GM21723 (cell line): ENCODE measurements at regions not wholly inside any gene's neighbourhood (a gene's known extent, or its start where the extent isn't known, plus 50 kb on each side); places are given as distances from the start of the nearest gene placed in this dataset.
A peak's percentile ranks its signal among the peaks of the same experiment; 100 is the strongest.

ENCODE experiments used
- ATAC-seq: cut with Tn5 transposase; IDR thresholded peaks from one replicate; pipeline ENCODE4 v1.9.1; 2021; ENCODE audit warnings: mild to moderate bottlenecking, moderate library complexity; ENCODE audit not compliant: unreplicated experiment

DNA sequence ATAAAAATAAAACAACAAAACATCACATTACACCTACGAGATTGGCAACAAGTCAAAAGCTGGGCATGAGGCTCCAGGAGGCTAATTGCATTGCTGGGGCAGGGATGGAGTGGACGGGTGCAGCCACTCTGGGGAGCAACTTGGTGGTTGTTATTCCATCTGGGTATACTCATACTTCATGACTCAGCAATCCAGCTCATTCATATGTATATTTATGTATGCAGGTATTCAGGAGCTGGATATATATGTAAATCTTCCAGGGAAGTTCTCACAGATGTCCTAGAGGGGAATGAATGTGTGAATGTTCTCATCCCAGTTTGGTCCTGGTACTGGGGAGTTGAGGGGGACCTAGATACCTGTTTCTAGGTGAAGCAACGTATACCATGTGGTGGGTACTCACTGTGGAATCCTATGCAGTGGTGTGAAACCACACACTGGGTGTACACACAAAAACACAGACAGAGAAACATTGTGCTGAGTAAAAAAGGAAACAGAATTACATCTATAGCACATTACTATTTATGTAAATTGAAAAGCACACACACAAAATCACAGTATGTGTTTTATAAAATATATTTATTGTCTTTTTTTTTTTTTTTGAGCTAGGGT lies 79.7 kb upstream of the RAB4A start:
- ATAC-seq = no peak

- no peak for ATAC-seq
Measured at GRCh38 chr1:229192031-229192430, 78.9 kb upstream of the RAB4A start.

DNA sequence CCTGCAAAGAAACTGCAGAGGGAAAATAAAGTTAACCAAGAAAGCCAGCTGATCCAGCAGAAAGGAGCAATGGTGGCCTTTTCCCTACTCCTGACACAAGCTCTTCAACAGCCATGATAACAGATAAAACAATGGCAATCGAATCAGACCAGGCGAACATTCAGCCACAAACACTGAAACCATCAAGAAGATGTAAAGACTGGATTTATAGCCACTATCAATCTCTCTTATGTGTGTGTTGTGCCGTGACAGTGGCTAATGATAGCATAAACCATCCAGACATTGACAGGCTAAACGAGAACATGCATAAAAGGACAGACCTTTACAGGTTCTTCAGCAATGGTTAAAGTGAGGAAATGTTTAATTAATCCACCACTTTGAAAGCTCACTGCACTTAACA lies 78.1 kb upstream of the RAB4A start:
- ATAC-seq = no peak

DNA sequence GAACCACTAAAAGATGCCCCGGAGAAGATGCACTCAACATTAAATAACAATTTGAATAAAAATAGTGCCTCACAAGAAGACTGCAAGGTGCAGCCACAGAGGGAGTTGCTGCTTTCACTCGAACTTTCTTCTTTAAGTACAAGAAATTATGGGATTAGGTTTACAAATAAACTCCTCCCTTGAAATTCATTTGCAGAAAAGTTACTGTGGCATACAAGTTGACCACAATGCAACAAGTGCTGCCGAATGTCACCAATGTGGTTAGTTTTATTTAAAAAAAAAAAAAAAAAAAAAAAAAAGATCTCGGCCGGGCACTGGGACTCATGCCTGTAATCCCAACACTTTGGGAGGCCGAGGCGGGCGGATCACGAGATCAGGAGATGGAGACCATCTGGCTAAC lies 76.8 kb upstream of the RAB4A start:
- no peak for ATAC-seq

- ATAC-seq = no peak
Measured at GRCh38 chr1:229195246-229195645, 75.7 kb upstream of the RAB4A start.

DNA sequence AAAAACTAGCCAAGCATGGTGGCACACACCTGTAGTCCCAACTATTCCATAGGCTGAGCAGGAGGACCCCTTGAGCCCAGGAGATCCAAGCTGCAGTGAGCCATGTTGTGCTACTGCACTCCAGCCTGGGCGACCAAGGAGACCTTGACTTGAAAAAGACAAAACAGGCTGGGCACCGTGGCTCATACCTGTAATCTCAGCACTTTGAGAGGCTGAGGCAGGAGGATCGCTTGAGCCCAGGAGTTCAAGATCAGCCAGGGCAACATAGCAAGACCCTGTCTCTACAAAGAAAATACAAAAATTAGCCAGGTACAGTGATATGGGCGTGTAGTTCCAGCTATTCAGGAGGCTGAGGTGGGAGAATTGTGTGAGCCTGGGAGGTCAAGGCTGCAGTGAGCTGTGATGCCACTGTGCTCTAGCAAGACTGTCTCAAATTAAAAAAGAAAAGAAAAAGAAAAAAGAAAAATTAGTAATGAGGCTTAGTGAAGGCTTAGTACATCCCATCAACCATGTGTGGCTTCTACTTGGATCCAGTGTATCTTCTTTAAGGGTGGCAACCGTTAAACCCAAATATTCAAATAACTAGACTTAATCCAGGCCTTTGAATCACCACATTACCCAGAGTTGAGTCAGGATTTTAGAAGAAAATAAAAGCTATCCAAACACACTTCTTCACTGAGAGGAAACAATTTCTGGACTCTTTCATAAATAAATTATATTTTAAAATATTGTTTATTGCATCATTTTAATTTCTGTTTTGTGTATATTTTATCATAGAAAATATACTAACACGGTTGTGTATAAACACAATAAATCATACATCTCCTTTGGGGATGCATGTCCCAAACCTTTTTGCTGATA lies 74.3 kb upstream of the RAB4A start:
- no peak for ATAC-seq

GRCh38 chr1:229197265-229197585 lies 73.7 kb upstream of the RAB4A start:
- ATAC-seq = no peak

GRCh38 chr1:229199261-229200243 lies 71.4 kb upstream of the RAB4A start:
- ATAC-seq = peak; percentile 57

GRCh38 chr1:229203030-229203751 lies 67.7 kb upstream of the RAB4A start:
- ATAC-seq = no peak

GRCh38 chr1:229203991-229204632 lies 66.8 kb upstream of the RAB4A start:
- ATAC-seq = no peak

- no peak for ATAC-seq
Measured at GRCh38 chr1:229204921-229205777, 65.8 kb upstream of the RAB4A start.

- ATAC-seq = no peak
Measured at GRCh38 chr1:229205854-229206253, 65.1 kb upstream of the RAB4A start.

GRCh38 chr1:229207916-229208315 lies 63.0 kb upstream of the RAB4A start:
- no peak for ATAC-seq

GRCh38 chr1:229208481-229208880 lies 62.4 kb upstream of the RAB4A start:
- ATAC-seq = no peak

DNA sequence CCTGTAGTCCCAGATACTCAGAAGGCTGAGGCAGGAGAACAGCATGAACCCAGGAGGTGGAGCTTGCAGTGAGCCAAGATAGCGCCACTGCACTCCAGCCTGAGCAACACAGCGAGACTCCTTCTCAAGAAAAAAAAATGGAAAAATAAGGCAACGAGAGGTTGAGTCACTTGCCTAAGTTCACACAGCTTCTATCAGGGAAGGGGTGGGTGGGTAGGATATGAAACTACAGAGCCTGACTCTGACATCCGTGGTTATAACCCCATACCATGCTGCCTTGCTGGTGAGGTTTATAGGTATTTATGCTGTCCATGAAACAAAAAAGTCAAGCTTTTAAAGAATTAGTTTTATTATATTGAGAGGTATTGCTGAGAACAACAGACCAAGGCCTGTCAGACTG lies 61.5 kb upstream of the RAB4A start:
- ATAC-seq = no peak

DNA sequence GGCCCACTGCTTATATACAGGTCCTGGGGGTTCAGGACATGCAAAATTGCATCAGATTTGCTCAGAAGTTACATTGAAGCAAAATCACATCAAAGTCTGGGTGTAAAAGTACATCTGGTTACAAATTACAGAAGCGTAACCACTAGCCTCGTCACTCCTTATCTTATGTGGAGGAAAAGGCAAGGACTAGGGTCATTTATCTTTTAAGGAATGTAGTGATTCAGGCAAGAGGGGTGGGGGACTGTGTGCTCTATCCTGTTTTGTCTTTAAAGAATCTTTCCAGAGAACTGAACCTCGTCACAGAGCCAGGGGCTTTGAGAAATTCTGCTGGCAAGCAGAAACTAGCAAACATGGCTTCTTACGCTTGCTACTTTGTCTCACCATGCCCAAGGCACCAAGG lies 61.1 kb upstream of the RAB4A start:
- ATAC-seq = no peak

DNA sequence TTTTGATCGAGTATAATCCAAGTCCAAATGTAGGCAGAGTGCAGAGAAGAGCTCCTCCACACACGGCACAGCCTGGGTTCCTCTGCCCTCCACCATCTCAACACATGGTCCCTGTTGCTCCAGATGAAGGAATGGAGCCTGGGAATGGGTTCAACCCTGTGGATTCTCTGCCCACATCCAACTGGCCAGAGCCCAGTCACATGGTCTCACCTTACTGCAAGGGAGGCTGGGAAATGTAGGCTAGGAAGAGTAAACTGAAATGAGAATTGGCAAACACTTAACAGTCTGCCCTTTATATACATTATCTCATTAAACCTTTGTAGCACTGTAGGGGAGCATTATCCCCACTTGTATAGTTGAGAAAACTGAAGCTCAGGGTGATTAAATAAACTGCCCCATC lies 60.1 kb upstream of the RAB4A start:
- ATAC-seq = no peak

- ATAC-seq = no peak
Measured at GRCh38 chr1:229213797-229214196, 57.1 kb upstream of the RAB4A start.

- no peak for ATAC-seq
Measured at GRCh38 chr1:229217716-229218115, 53.2 kb upstream of the RAB4A start.
